ENCODE measurements at regions not wholly inside any gene's neighbourhood (a gene's known extent, or its start where the extent isn't known, plus 50 kb on each side); places are given as distances from the start of the nearest gene placed in this dataset.

DNA sequence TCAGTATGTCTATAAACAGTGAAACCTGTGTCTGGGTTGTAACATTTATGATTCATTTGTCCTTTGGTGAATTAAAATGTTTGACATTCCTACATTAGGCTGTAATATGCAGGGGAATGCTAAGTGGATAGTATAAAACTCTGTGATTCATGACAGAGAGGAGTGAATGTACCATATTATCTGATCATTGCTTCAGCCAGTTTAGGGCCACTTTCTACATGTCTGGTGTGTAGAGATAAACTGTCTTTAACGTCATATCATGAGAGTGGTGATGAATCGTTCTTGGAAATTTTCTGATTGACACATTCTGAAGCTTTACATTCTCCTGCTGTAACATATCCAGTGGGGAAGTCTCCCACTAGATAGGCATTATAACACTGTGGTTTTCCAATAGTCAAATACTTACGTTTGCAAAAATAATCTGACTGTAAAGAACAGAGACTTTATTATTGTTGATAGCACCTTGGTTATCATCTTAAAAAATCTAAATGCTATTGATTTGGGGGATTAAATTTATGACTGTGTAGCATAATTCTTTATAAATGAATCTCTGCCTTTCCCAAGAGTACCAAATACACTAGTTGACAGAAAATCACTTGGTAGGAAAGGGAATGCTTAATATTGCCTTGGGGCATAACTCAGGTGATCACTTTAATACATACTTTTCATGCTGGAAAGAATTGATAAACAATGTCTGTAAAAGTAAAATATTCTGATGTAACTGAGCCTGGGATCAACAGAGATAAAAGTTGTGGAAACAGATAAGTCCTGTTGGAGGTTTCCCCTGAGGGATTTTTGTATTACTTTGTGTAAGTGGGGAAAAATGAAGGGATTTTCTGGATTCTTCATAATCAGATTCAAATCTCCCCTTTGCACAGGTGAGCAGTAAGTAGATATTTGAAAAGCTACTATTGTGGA is 427.9 kb downstream of the JRKL start:
- TF ChIP-seq CTCF (IDR thresholded peaks at IDR 0.05) (no peak), POLR2A (IDR thresholded peaks at IDR 0.05) (no peak)

Measured in Peyer's patch (tissue), 4 donors.